ENCODE measurements at regions not wholly inside any gene's neighbourhood (a gene's known extent, or its start where the extent isn't known, plus 50 kb on each side); places are given as distances from the start of the nearest gene placed in this dataset.

- TF ChIP-seq CTCF (conservative IDR thresholded peaks at IDR 0.05) (no peak), EZH2 (IDR thresholded peaks at IDR 0.05; ENCODE audit: low read depth) (no peak)
These were observed 147.1 kb downstream of the SLC15A5 start for GRCh38 chr12:16130343-16130742.

Data from PC-9 (cell line).